Endothelial cell of umbilical vein (primary cell): ENCODE measurements at regions not wholly inside any gene's neighbourhood (a gene's known extent, or its start where the extent isn't known, plus 50 kb on each side); places are given as distances from the start of the nearest gene placed in this dataset.
"Not testable (repeated sequence)": the region's sequence is repeated elsewhere in the genome, so short reads cannot be mapped to it uniquely, and the experiment has no call there.

ENCODE experiments used
- EZH2 ChIP-seq: IDR thresholded peaks from 2 replicates; pipeline ENCODE4 v1.6.1; 2012; ENCODE audit warnings: borderline replicate concordance, low read depth, mild to moderate bottlenecking, moderate library complexity, low read length, inconsistent platforms; ENCODE audit not compliant: severe bottlenecking
- MAX ChIP-seq: IDR thresholded peaks from 2 replicates; pipeline ENCODE4 v1.6.1; 2011; ENCODE audit not compliant: insufficient read depth, insufficient read length
- POLR2A ChIP-seq: IDR thresholded peaks from 2 replicates; pipeline ENCODE4 v1.6.1; 2012; ENCODE audit warnings: low read depth, mild to moderate bottlenecking, control low read depth, low read length
- TF ChIP-seq, protein P1 (sequence below), 2 donors: IDR thresholded peaks; 1 replicate in 1 of 2; 2 replicates in 1 of 2; pipeline ENCODE4 v1.5.1; 2011; ENCODE audit warnings: low read length in 2 of 2, mild to moderate bottlenecking in 2 of 2, moderate library complexity in 2 of 2, control low read depth in 1 of 2, inconsistent platforms in 1 of 2, low read depth in 1 of 2; ENCODE audit not compliant: insufficient read depth in 1 of 2; ENCODE audit errors: extremely low read depth in 1 of 2

GRCh38 chr6:51121380-51121976, 302.8 kb downstream of the TFAP2B start:
- not testable (repeated sequence) for TF ChIP-seq POLR2A, MAX, EZH2
- TF ChIP-seq, protein P1, sequence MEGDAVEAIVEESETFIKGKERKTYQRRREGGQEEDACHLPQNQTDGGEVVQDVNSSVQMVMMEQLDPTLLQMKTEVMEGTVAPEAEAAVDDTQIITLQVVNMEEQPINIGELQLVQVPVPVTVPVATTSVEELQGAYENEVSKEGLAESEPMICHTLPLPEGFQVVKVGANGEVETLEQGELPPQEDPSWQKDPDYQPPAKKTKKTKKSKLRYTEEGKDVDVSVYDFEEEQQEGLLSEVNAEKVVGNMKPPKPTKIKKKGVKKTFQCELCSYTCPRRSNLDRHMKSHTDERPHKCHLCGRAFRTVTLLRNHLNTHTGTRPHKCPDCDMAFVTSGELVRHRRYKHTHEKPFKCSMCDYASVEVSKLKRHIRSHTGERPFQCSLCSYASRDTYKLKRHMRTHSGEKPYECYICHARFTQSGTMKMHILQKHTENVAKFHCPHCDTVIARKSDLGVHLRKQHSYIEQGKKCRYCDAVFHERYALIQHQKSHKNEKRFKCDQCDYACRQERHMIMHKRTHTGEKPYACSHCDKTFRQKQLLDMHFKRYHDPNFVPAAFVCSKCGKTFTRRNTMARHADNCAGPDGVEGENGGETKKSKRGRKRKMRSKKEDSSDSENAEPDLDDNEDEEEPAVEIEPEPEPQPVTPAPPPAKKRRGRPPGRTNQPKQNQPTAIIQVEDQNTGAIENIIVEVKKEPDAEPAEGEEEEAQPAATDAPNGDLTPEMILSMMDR (IDR thresholded peaks at IDR 0.05; ENCODE audit: extremely low read depth in 1 of 2, insufficient read depth in 1 of 2, low read depth in 1 of 2, low read length in 2 of 2), result not testable (repeated sequence)
